Parathyroid adenoma (tissue), 2 donors: ENCODE measurements at regions not wholly inside any gene's neighbourhood (a gene's known extent, or its start where the extent isn't known, plus 50 kb on each side); places are given as distances from the start of the nearest gene placed in this dataset.

ENCODE experiments used
- H2AFZ ChIP-seq: fragments of 300-600 bp; sonication (generic); one replicate; pipeline ENCODE4 v1.7.0; 2017; ENCODE audit warnings: antibody characterized with exemption, mild to moderate bottlenecking
- H3K27ac ChIP-seq: fragments of 300-600 bp; sonication (generic); one replicate; pipeline ENCODE4 v1.7.0; 2017
- H3K27me3 ChIP-seq: fragments of 300-600 bp; sonication (generic); one replicate; pipeline ENCODE4 v1.7.0; 2017; ENCODE audit warnings: low read length; ENCODE audit not compliant: control insufficient read depth, insufficient read depth
- H3K36me3 ChIP-seq: fragments of 300-600 bp; sonication (generic); one replicate; pipeline ENCODE4 v1.7.0; 2017; ENCODE audit warnings: low read length; ENCODE audit not compliant: control insufficient read depth, insufficient read depth
- H3K4me1 ChIP-seq: fragments of 300-600 bp; sonication (generic); one replicate; pipeline ENCODE4 v1.7.0; 2017; ENCODE audit warnings: control low read depth
- H3K4me2 ChIP-seq: fragments of 300-600 bp; sonication (generic); one replicate; pipeline ENCODE4 v1.7.0; 2017; ENCODE audit warnings: low read length
- H3K4me3 ChIP-seq: fragments of 300-600 bp; sonication (generic); one replicate; pipeline ENCODE4 v1.7.0; 2017; ENCODE audit warnings: low read depth, low read length
- H3K79me2 ChIP-seq: fragments of 300-600 bp; sonication (generic); one replicate; pipeline ENCODE4 v1.7.0; 2017; ENCODE audit warnings: control low read depth
- H3K9ac ChIP-seq: fragments of 300-600 bp; sonication (generic); one replicate; pipeline ENCODE4 v1.7.0; 2017; ENCODE audit warnings: mild to moderate bottlenecking
- H3K9me3 ChIP-seq: fragments of 300-600 bp; sonication (generic); one replicate; pipeline ENCODE4 v1.7.0; 2017; ENCODE audit warnings: low read length; ENCODE audit not compliant: control insufficient read depth
- TF ChIP-seq, protein P1 (sequence below): fragments of 300-600 bp; sonication (generic); IDR thresholded peaks from one replicate; pipeline ENCODE4 v1.7.0; 2017; ENCODE audit warnings: antibody characterized with exemption, mild to moderate bottlenecking
- donor health status: primary hyperparathyroidism.

DNA sequence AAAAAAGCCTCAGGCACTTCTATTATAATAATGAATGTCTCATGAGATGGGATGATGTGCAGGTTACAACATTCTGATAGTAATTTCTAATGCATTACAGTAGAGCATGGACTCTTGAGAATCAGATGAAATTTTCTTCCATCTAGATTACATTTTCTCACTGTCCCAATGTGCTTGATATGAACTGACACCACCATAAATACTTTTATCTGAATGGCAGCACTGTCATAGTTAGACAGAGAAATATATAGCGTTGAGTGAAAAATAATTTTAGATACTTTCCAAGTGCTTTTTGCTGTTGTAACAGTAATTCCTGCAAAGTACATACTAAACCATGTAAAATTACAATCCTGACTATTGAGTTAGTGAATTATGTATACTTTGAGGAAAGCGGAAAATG lies 630.1 kb downstream of the BRINP3 start:
- no peak overlapping the region for H3K4me3 ChIP-seq
- H2AFZ ChIP-seq, result no peak overlapping the region
- no peak overlapping the region for H3K27ac ChIP-seq
- H3K9ac ChIP-seq, result no peak overlapping the region
- H3K79me2 ChIP-seq, result no peaks in the 10 kb centered on the region
- H3K4me2 ChIP-seq, result no peak overlapping the region
- no peaks in the 10 kb centered on the region for H3K9me3 ChIP-seq
- H3K36me3 ChIP-seq, result no peaks in the 10 kb centered on the region
- TF ChIP-seq, protein P1, sequence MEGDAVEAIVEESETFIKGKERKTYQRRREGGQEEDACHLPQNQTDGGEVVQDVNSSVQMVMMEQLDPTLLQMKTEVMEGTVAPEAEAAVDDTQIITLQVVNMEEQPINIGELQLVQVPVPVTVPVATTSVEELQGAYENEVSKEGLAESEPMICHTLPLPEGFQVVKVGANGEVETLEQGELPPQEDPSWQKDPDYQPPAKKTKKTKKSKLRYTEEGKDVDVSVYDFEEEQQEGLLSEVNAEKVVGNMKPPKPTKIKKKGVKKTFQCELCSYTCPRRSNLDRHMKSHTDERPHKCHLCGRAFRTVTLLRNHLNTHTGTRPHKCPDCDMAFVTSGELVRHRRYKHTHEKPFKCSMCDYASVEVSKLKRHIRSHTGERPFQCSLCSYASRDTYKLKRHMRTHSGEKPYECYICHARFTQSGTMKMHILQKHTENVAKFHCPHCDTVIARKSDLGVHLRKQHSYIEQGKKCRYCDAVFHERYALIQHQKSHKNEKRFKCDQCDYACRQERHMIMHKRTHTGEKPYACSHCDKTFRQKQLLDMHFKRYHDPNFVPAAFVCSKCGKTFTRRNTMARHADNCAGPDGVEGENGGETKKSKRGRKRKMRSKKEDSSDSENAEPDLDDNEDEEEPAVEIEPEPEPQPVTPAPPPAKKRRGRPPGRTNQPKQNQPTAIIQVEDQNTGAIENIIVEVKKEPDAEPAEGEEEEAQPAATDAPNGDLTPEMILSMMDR, result no peak
- H3K27me3 ChIP-seq, result no peaks in the 10 kb centered on the region
- H3K4me1 ChIP-seq, result no peaks in the 10 kb centered on the region

DNA sequence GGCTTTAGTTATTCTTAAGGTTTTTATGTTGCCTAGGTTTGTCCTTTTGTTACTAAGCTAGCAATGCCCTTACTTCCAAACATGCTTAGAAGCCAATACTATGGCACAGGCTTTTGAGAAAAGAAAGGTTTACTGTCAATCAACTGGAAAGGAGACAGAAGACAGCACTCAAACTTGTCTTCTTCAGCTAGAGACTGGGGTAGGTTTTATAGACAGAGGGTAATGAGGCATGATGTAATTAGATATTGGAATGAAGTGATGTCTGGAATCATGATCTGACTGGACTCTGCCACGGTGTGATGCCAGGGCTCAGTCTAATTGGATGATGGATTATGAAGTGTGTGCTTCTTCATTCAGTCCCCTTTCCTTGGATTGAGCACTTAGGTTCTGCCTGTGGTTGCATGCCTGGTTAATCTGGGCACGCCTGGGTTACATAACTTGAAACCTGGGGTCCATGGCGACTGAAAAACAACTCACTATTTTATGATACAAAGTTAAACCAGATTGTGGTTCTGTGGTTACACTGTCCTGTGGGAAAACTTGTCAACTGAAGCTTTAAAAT lies 625.8 kb downstream of the BRINP3 start:
- Histone ChIP-seq H3K4me2 (no peak overlapping the region), H3K9ac (no peak overlapping the region), H3K4me1 (no peaks in the 10 kb centered on the region), H3K27me3 (no peaks in the 10 kb centered on the region), H3K36me3 (no peaks in the 10 kb centered on the region), H3K9me3 (no peaks in the 10 kb centered on the region), H2AFZ (no peak overlapping the region), H3K4me3 (no peak overlapping the region), H3K79me2 (no peaks in the 10 kb centered on the region), H3K27ac (no peak overlapping the region)
- TF ChIP-seq, protein P1, result no peak

DNA sequence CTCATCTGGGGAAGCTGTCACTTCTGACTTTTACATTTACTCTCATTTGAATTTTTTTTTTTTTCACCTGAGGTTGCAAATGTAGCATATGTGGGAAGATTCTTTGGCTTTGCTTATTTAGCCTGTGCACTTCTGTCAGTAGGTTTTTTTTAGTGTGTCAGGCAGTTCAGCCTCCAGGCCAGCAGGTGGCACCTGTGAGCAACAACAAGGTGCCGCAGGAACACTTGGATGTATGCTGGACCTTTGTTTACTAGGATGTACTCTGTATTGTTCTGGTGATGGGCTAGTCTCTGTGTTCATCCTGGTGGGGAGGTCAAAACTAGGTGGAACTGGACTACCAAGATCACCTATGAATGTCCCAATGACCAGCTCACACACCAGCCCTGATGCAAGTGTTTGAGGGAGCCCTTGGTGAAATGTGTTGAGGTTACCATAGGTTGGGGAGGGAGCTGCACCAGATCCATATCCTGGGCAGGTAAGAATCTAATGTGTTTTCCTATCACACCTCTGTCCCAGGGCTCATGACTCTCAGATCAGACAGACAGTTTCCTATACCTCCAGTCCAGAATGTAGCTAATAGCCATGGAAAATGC lies 618.2 kb downstream of the BRINP3 start:
- Histone ChIP-seq H3K9me3 (no peaks in the 10 kb centered on the region), H3K27me3 (no peaks in the 10 kb centered on the region), H3K4me3 (no peak overlapping the region), H2AFZ (no peak overlapping the region), H3K9ac (no peak overlapping the region), H3K4me2 (no peak overlapping the region), H3K27ac (no peak overlapping the region), H3K36me3 (no peaks in the 10 kb centered on the region), H3K4me1 (no peaks in the 10 kb centered on the region), H3K79me2 (no peaks in the 10 kb centered on the region)
- TF ChIP-seq, protein P1, result no peak

DNA sequence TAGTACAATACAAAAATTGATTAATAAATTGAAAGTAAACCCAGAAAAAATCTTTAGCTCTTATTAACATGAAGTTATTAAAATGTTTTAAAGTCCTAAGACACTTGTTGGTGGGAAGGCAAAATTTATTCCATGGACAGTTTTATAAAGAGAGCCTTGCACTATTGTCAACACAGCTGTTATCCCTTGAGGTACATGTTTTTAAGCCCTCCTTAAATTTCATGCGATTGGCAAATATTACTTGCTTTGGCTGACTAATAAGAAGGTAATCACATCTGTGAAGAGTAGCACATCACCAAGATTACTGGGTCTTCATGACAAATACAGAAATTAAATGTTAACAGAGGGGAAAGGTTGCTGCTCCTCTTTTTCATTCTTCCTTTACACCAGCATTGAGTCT lies 611.1 kb downstream of the BRINP3 start:
- Histone ChIP-seq H3K4me3 (no peak overlapping the region), H3K79me2 (no peaks in the 10 kb centered on the region), H2AFZ (no peak overlapping the region), H3K27me3 (no peaks in the 10 kb centered on the region), H3K27ac (no peak overlapping the region), H3K9ac (no peak overlapping the region), H3K36me3 (no peaks in the 10 kb centered on the region), H3K4me1 (no peaks in the 10 kb centered on the region), H3K9me3 (no peaks in the 10 kb centered on the region), H3K4me2 (no peak overlapping the region)
- TF ChIP-seq, protein P1, result no peak

DNA sequence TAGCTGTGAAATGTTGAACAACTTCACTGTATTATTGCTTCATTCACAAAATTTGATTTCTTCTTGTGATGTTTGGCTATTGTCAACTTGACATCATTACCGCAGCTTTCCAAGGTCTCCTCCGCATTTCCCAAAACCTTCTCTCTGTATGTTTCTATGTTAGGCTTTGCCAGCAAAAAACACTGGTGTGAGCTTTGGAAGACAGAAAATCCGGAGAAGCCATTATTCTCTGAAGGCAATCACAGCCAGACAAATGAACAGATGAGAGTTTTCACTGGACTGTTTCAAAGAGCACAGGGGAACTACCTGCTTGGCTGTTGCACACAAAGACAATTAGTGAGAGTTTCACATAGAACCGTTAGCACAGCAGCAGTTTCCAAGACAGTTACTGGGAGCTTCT lies 609.6 kb downstream of the BRINP3 start:
- Histone ChIP-seq H3K4me2 (no peak overlapping the region), H3K27me3 (no peaks in the 10 kb centered on the region), H3K36me3 (no peaks in the 10 kb centered on the region), H3K4me3 (no peak overlapping the region), H3K9ac (no peak overlapping the region), H3K9me3 (no peaks in the 10 kb centered on the region), H3K79me2 (no peaks in the 10 kb centered on the region), H3K4me1 (no peaks in the 10 kb centered on the region), H3K27ac (no peak overlapping the region), H2AFZ (no peak overlapping the region)
- TF ChIP-seq, protein P1, result no peak
